K562 (cell line): ENCODE measurements at regions not wholly inside any gene's neighbourhood (a gene's known extent, or its start where the extent isn't known, plus 50 kb on each side); places are given as distances from the start of the nearest gene placed in this dataset.

ENCODE experiments used
- FIP1L1 ChIP-seq: fragments of 200-400 bp; formaldehyde crosslinking; IDR thresholded peaks from 2 replicates; pipeline ENCODE4 v1.6.1; 2018; ENCODE audit warnings: mild to moderate bottlenecking, low read depth, low read length; ENCODE audit not compliant: poor library complexity, severe bottlenecking
- HDAC6 ChIP-seq: IDR thresholded peaks from 2 replicates; pipeline ENCODE4 v1.6.1; 2012; ENCODE audit warnings: low read depth, mild to moderate bottlenecking, control low read depth, inconsistent platforms, low read length, moderate library complexity
- HDGF ChIP-seq: fragments of 450-650 bp; IDR thresholded peaks from 2 replicates; pipeline ENCODE4 v1.6.1; 2016
- MTA3 ChIP-seq: fragments of 450-650 bp; formaldehyde crosslinking; IDR thresholded peaks from 2 replicates; pipeline ENCODE4 v1.6.1; 2017; ENCODE audit warnings: mild to moderate bottlenecking, borderline replicate concordance
- MYNN ChIP-seq, 2 experiments: sonication (generic); formaldehyde crosslinking in 1 of 2; IDR thresholded peaks; 2 replicates each; pipeline versions ENCODE4 v1.5.0 to v1.6.1; 2016 to 2020; ENCODE audit warnings: antibody characterized with exemption in 1 of 2, missing genetic modification reagents in 1 of 2
- NBN ChIP-seq: fragments of 450-650 bp; IDR thresholded peaks from 2 replicates; pipeline ENCODE4 v1.6.1; 2016; ENCODE audit warnings: low read depth, mild to moderate bottlenecking
- SIN3A ChIP-seq, 2 experiments: fragments of 150-350 bp in 1 of 2; IDR thresholded peaks; 2 replicates each; pipeline ENCODE4 v1.6.1; 2011 to 2016; ENCODE audit warnings: borderline replicate concordance in 2 of 2, low read depth in 2 of 2, low read length in 2 of 2, mild to moderate bottlenecking in 2 of 2, moderate library complexity in 2 of 2; ENCODE audit not compliant: control insufficient read depth in 1 of 2
- ZNF184 ChIP-seq: sonication (generic); formaldehyde crosslinking; IDR thresholded peaks from 2 replicates; pipeline ENCODE4 v1.5.0; 2020; ENCODE audit warnings: missing genetic modification reagents
- TF ChIP-seq, protein P1 (sequence below): fragments of 450-650 bp; formaldehyde crosslinking; IDR thresholded peaks from 2 replicates; pipeline ENCODE4 v1.4.0; 2022; ENCODE audit warnings: missing genetic modification characterization

DNA sequence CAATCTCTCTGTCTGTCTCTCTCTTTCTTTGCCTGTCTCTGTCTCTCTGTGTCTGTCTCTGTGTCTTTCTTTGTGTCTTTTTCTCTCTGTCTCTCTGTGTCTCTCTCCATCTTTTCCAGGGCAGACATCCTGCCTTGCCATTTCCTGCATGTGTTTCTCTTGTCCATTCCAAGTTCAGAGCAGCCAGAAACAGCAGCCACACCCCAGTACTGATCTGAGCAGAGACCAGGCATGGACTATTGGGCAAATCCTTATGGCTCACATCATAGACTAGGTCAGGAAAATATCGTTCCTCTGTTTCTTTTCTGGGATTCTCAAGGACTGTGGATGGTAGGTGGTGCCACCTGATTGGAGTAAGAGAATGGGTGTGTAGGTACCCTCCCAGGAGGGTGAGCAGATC lies 95.8 kb downstream of the RAMP3 start:
- TF ChIP-seq, protein P1, sequence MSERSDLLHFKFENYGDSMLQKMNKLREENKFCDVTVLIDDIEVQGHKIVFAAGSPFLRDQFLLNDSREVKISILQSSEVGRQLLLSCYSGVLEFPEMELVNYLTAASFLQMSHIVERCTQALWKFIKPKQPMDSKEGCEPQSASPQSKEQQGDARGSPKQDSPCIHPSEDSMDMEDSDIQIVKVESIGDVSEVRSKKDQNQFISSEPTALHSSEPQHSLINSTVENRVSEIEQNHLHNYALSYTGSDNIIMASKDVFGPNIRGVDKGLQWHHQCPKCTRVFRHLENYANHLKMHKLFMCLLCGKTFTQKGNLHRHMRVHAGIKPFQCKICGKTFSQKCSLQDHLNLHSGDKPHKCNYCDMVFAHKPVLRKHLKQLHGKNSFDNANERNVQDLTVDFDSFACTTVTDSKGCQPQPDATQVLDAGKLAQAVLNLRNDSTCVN (CRISPR knock-in tag): no peak
- TF ChIP-seq FIP1L1 (no peak), ZNF184 (CRISPR knock-in tag) (no peak), HDAC6 (no peak), MTA3 (no peak), SIN3A (IDR thresholded peaks at IDR 0.05; ENCODE audit: borderline replicate concordance in 2 of 2, control insufficient read depth in 1 of 2, low read depth in 2 of 2, low read length in 2 of 2) (no peak), NBN (no peak), HDGF (no peak), MYNN (IDR thresholded peaks at IDR 0.05) (no peak), MYNN (CRISPR knock-in tag; IDR thresholded peaks at IDR 0.05) (no peak)
